D341Med (cell line): ENCODE measurements at regions not wholly inside any gene's neighbourhood (a gene's known extent, or its start where the extent isn't known, plus 50 kb on each side); places are given as distances from the start of the nearest gene placed in this dataset.
A peak's percentile ranks its signal among the peaks of the same experiment; 100 is the strongest.
"Not testable (repeated sequence)": the region's sequence is repeated elsewhere in the genome, so short reads cannot be mapped to it uniquely, and the experiment has no call there.

Experiments used
- DNase-seq: peaks from one replicate; pipeline ENCODE4 v3.0.0; 2012; ENCODE audit warnings: low spot score

DNA sequence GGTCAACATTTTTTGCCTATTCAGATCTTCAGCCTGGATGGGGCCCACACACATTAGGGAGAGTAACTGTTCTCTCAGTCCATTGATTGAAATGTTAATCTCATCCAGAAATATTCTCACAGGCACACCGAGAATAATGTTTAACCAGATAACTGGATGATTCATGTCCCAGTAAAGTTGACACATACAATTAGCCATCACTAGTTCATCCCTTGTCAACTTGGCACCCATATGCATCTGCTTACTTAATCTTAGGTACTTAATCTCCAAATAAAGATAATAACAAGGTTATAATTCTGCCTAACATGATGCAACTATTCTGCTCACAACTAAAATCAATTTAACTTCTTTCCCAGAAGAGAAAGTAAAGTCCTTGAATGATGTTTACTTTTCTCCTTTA lies 502.6 kb downstream of the ADRA2A start:
- DNase-seq: no peak

DNA sequence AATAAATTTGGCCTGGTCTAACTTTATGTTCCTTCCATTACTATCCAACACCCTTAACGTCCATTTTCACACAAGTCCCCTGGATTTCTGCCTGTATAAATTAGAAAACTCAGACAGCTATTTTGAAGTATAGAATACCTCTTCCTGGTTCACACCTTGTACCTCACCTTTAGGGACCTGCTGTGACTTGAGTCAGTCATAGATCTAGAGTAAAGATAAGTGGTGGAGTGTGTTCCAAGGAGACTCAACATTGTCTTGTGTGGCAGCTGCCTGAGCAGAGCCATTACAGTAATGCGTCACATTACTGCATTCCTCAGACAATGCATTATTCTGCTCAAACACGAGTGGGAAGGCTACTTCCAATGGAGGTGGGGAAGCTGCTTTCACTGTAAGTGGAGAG lies 513.9 kb downstream of the ADRA2A start:
- no peak for DNase-seq

DNA sequence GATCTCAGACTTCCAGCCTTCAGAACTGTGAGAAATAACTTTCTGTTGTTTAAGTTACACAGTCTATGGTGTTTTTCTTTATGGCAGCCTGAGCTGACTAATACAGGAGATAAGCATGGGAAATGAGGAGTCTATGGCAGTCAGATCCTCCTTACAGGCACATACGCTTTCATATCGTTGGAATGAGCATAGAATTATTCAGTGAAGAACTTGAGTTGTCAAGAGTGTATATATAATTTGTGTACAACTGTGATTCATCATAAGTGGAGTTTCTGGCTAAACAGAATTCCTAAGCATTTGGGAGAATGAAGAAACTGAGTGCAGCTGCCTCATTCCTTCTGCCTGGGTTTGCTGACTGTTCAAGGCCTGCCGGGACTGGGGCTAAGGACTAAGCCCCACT lies 516.7 kb downstream of the ADRA2A start:
- no peak for DNase-seq

DNA sequence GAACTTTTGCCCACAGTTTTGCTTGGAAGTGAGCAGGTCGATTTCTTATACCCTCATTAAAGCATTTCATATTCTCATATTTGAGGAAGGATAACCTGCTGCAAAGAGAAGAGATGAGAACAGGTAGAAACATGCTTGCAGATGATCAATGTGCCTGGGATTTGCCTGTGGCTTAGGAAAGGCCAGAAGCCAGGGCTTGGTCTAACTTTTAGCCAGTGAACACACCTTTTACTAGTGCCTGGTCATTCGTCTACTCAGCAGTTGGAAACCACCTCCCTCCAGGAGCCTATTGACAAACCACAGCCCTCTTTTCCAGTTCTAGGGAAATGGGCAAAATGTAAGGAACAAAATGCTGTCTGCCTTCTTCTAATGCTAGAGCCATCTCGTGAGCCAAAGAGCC lies 518.3 kb downstream of the ADRA2A start:
- no peak for DNase-seq

DNA sequence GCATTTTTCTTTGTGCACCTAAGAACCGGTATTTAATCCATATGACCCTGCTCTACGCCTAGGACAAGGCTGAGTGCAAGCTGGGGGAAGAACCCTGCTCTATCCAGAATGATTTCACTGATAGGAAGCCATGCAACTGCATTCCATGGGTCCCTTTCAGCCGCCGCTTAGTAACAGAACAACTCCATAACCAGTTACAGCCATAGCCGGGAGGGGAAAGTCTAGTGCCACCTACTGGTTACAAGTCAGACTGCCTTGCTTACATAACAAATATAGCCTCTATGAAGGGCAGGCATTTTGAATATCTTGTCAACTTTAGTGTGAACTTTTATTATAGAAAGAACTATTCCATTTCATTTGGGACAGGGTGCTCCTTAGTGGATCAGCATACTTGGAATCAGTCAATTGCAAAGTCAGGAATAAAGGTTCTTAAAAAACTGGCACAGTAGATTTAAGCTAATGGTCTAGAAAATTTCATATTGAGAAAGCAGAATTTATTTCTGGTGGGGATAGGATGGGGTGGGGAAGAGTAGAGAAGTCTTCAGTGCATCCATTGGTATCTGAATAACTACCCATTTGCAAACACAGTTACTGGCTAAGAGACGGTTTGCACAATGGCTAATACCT lies 521.7 kb downstream of the ADRA2A start:
- DNase-seq: peak; percentile 59

DNA sequence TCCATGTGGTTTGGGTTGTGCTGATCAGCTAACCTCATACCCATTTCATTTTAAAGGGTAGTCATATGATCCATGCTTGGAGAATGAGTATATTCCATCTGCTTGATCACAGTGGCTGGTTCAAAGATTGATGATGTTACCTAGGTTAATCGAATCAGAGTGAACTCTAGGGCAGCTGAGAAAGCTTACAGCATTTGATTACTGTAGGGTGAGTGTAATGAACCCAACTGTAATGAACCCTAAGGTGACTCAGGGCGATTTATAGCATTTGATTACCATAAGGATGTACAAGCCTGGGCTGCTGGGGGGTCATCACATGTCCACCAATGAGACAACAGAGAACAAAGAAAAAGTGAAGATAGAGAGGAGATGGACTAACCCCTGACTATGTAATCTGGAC lies 523.1 kb downstream of the ADRA2A start:
- DNase-seq: no peak

DNA sequence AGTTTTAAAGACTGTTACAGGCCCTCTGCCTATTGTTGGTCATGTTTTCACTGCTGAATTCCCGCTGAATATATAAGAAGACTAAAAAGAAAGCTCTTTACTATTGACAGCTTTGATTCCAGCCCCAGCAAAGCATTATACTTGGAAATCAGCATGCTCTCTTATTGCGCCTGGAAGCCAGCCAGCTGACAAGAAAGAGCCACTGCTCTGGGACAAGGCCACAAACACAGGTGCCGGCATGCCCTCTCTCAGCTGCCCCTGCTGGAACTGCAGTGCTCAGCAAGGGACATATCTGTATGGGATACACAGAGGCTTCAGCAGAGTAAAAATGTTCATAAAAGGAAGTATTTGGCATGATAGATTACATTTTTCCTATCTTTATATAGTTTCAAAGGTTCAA lies 523.9 kb downstream of the ADRA2A start:
- no peak for DNase-seq

DNA sequence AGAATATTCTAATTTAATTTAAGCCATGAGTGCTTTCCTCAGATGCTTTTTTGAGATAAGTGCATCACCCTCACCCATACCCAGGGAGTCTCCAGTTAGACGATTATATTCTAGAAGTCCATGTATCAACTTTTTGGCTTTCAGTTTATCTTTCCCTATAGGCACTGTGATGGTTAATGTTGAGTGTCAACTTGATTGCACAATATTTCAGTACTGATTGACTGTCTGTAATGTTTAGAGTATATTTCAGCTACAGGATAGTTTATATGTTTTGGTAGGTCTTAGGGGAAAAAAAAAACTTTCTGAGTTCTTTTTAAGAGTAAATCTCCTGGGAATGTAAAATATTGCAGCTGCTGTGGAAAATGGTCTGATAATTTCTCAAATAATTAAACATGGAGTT lies 535.4 kb downstream of the ADRA2A start:
- DNase-seq: no peak

DNA sequence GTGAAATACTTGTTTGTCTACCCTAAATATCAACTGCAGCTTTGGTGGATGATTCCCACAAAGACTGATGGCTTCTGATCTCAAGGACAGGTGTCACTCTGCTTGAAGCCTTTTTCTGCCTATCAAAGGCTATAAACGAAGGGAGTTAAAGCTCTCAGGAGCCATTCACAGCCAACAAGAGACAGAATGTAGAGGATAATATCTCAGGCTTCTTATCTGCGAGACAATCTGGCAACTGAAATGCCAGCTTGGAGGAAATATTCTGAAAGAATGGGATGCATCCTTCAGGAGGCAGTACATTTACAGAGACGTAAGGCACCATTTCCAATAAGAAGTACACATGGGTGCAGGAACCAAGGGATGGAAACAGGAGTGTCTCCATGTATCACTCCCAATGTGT lies 549.4 kb downstream of the GPAM start:
- no peak for DNase-seq

DNA sequence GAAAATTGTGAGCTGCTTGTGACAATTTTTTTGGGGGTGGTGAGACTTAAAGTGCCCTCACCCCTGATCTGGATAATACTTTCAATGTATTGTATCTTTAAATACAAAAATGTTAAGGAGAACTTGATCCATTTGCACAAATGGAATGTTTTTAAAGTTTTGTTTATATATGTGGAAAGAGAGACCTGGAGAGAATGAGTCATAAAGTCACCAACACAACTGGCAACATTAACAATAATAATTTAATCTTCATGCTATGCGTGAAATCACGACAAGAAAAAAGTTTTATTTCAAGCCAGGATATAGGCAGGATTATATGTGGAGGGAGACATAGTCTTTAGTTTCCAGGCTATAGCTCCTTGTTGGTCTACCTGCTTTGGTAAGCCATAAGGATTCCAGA lies 537.5 kb downstream of the GPAM start:
- no peak for DNase-seq

DNA sequence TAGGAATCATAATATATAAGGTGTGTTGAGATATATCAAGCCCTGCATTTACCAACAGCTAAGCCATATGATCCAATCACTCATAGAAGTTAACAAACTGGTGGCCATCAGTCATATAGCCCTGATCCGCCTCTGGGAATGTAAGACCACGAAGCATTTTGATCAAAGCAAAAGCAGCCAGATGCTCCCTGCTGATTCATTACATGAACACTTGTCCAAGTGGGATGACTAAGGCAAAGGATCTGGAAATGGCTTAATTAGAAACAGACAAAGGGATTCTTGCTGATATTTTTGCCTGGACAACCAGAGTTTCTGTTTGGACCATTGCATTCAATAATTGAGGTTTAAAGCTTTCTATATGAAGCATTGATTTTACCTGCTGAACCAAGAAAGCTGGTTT lies 535.5 kb downstream of the GPAM start:
- DNase-seq: no peak

DNA sequence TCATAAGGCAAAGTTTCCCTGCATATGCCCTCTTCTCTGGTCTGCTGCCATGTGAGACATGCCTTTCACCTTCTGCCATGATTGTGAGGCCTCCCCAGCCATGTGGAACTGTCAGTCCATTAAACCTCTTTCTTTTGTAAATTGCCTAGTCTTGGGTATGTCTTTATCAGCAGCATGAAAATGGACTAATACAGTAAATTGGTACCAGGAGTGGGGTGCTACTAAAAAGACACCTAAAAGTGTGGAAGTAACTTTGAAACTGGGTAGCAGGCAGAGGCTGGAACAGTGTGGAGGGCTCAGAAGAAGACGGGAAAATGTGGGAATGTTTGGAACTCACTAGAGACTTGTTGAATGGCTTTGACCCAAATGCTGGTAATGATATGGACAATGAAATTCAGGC lies 534.5 kb downstream of the GPAM start:
- DNase-seq: not testable (repeated sequence)

DNA sequence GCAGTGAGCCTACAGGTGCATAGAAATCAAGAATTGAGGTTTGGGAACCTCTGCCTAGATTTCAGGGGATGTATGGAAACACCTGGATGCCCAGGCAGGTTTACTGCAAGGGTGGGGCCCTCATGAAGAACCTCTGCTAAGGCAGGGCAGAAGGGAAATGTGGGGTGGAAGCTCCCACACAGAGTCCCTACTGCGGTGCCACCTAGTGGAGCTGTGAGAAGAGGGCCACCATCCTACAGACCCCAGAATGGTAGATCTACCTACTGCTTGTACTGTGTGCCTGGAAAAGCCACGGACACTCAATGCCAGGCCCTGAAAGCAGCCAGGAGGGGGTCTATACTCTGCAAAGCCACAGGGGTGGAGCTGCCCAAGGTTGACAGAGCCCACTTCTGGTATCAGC lies 533.5 kb downstream of the GPAM start:
- DNase-seq: no peak

DNA sequence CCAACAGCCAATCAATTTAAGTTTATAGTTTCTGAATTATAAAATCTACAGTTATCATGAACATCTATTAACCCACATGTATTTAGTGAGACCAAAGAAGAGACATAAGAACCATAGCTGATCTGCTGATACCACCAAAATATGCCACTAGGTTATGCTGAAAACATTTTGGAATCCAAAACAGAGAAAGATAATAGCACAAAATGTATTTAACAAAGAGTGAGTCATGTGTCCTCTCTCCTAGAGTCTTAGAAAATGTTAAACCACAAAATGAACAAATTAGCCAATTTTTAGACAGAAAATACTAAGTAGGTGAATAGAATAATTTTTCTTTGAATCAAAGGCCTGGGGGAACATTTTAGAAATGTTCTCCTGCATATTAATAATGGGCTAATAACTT lies 527.5 kb downstream of the GPAM start:
- no peak for DNase-seq

DNA sequence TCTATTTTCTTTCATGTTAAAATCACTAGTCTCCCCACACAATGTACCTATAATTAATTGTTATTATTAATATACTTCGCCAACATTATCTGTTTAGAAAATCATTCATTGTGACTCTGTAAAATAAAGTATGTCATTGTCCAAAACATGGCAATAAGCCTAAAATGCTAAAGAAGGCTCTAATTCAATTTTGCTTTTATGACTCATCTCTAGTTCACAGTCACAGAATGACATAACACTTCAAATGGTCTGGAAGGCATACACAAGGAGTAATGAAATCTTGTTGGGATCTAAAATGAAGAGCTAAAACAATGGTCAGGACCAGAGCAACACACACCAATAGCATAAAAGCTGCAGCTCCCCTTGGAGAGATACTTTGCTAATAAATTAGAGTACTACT lies 505.8 kb downstream of the GPAM start:
- DNase-seq: no peak

DNA sequence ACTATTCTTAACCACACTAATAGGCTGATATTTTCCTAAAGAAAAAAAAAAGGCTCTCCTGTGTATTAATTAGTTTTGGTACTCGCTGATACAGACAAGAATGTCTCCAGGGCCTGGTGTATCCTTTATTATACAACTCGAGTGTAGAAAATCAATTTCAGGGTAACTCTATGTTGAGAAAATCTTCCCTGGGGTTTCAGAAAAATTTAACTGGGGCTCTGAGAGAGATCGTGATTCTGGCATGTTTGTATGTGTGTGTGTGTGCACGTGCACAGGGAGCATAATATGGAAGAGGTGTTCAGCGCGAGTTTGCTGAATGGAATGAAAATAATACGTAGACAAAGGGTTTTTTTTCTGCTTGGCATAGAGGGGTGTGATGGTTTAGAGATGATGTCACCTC lies 496.8 kb downstream of the GPAM start:
- no peak for DNase-seq

DNA sequence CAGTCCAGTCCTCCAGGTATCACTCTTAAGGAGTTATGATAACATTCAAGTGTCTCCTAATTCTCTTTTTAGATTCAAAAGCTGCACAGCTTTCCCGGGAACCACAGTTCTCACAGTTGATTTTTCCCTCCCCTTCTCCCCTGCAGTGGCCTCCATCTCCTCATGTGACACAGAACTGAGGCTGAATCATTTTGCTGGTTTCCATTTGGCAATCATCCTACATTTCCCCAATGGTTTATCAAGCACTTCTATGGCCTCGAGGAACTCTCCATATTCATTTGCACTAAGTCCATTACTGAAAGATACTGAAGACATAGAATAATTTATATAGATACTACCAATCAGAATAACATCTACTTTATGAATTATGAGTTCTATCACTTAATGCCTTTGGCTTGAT lies 484.9 kb downstream of the GPAM start:
- DNase-seq: no peak

DNA sequence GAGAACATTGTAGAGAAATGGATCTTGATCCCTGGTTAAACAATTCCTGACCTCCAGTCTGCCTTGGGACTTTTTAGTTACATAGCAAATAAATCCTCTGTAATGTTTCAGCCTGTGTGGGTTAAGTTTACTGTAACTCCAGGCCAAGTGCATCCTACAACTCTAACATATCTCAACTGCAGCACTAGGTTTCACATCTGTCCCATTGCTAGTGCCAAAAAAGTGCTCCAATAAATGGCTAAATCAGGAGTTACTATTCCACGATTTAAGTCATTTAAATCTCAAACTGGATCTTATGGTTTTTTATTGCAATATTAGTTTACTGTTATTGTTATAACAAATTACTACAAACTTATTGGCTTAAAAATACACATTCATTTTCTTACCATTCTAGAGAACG lies 479.6 kb downstream of the GPAM start:
- DNase-seq: no peak

DNA sequence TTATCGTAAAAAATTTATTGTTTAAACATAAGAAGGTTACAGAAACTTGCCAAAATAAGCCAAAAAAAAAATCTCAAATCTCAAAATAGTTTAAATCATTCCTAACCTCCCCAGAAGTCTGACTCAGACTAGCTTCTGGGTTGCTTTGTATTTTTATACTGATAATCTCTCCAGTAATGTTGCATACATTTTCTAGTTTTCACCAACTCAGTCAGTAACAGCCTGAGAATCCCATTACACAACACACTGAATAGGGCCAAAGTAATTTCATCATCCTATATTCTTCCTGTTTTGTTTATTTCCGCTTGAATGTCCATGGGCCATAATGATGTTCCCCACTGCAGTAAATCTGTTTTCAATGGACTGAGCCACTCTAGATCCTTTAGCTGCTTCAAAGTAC lies 478.5 kb downstream of the GPAM start:
- DNase-seq: no peak

DNA sequence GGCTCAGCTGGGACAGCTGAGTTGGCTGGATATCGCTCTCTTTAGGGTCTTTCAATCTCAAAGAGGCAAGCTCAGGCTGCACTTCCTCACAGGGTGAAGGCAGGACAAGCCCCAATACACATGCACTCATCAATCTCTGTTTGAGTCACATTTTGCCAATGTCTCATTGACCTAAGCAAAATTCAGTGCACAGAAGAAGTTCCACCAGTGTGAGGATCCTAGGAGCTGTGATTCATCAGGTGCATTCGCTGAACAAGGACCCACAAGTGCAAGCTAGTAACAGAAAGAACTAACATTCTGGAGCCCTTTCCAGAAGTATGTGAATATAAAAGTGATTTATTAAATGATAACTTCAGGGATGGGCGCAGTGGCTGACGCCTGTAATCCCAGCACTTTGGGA lies 477.2 kb downstream of the GPAM start:
- DNase-seq: no peak

DNA sequence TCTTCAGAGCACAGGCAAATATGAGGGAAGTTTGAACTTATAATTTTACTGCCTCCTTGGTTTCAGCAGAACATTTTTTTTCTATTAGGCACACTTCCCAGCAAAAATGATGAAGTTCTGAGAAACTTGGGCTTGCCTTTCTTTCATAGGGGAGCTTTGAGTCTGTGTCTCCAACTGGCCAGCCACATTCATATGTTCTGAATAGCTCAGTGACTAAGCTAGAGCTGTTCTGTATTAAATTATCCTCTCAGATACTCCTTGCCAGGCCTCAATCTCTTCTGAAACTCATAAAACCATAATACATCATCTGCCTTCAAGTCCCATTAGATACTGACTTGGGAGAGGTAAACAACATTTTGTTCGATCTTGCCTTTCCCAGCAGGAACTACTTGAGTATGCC lies 476.5 kb downstream of the GPAM start:
- no peak for DNase-seq

DNA sequence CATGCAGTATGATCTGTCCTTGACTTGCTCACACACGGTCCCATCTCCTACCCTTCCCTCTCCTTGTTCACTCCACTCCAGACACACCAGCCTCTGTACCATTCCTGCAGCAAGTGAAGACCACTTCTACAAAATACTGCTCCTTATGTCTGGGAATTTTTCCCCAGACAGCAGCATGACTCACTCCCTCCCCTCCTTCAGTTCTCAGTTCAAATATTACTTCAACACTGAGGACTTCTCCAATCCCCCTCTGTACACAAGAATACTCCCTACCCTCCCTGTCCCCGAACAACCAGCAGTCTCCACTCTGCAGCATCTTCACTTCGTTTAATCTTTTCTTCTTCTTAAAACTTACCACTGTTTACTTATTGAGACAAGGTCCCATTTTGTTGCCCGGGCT lies 474.0 kb downstream of the GPAM start:
- DNase-seq: no peak

DNA sequence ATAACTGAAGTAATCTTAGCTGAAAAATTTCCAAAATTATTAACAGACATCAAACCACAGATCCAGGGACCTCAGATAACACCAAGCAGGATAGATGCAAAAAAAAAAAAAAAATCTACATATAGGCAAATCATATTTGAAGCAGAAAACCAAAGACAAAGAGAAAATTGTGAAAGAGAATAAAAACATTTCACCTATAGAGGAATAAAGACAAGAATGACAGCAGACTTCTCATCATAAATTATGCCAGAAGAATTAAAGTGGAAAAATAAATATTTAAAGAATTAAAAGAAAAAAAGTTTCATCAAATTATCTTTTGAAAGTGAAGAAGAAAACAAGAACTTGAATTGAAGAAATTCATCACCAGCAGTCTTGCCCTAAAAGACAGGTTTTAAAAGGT lies 467.5 kb downstream of the GPAM start:
- DNase-seq: no peak

DNA sequence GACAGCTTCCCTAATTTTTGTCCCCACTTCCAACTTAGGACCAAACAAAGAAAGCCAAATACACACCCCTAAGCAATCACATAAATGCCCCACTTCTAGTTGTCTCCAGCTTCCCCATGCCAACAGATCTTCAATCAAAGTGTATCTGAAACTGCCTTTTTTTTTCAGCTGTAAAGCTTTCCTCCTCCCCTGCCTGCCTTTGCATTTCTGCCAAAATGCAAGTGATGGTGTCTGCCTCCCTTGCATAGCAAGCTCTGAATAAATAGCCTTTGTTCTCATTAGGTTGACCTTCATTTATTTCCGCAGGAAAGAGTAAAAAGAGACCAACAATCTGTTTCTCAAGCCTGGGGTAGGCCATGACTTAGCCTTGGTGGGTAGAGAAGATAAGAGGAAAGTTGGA lies 459.4 kb downstream of the GPAM start:
- no peak for DNase-seq

DNA sequence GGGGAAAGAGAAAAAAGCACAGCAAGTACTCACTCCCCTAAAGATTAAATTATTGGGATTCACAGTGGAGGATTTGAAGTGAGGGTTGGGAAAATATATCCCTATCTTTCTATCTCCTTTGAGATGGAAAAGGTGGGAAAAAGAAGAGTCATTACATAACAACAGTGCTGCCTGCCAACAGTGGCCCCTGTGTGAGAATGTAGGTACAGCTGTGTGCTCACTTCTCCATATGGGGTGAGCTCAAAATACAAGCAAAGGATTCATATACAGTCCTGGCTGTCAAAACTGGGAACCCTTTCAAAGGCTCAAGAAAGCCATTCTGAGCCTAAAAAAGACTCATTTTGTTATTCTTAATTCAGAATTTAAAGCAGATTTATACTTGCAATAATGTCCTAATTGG lies 458.5 kb downstream of the GPAM start:
- DNase-seq: no peak
